Stomach (tissue), 4 donors: ENCODE measurements at regions not wholly inside any gene's neighbourhood (a gene's known extent, or its start where the extent isn't known, plus 50 kb on each side); places are given as distances from the start of the nearest gene placed in this dataset.

Experiments
- CTCF ChIP-seq, 7 experiments: fragments of 450-650 bp in 4 of 7; fragments of 200-600 bp in 3 of 7; sonication (generic) in 3 of 7; IDR thresholded peaks; one replicate each; pipeline ENCODE4 v1.5.1; 2016 to 2019; ENCODE audit warnings: antibody characterized with exemption in 7 of 7, control low read depth in 2 of 7, mild to moderate bottlenecking in 1 of 7
- EP300 ChIP-seq: sonication (generic); formaldehyde crosslinking; IDR thresholded peaks from one replicate; pipeline ENCODE4 v1.6.1; 2017; ENCODE audit warnings: antibody characterized with exemption
- POLR2A ChIP-seq, 4 donors: fragments of 450-650 bp; IDR thresholded peaks; one replicate each; pipeline ENCODE4 v1.6.1; 2016; ENCODE audit warnings: antibody characterized with exemption in 4 of 4, control low read depth in 2 of 4, mild to moderate bottlenecking in 1 of 4, moderate library complexity in 1 of 4
- POLR2AphosphoS5 ChIP-seq, 3 donors: sonication (generic); formaldehyde crosslinking; IDR thresholded peaks; one replicate each; pipeline ENCODE4 v1.6.1; 2016; ENCODE audit warnings: antibody characterized with exemption in 3 of 3

GRCh38 chr14:89501381-89501780 lies 84.3 kb upstream of the FOXN3 start:
- TF ChIP-seq CTCF (IDR thresholded peaks at IDR 0.05) (no peak), EP300 (no peak), POLR2AphosphoS5 (IDR thresholded peaks at IDR 0.05) (no peak), POLR2A (IDR thresholded peaks at IDR 0.05) (no peak)
